HT1080 (cell line): ENCODE measurements at regions not wholly inside any gene's neighbourhood (a gene's known extent, or its start where the extent isn't known, plus 50 kb on each side); places are given as distances from the start of the nearest gene placed in this dataset.
A peak's percentile ranks its signal among the peaks of the same experiment; 100 is the strongest.

Experiments
- DNase-seq: peaks from one replicate; pipeline ENCODE4 v3.0.0-alpha.2; 2015; ENCODE audit warnings: low read depth

DNA sequence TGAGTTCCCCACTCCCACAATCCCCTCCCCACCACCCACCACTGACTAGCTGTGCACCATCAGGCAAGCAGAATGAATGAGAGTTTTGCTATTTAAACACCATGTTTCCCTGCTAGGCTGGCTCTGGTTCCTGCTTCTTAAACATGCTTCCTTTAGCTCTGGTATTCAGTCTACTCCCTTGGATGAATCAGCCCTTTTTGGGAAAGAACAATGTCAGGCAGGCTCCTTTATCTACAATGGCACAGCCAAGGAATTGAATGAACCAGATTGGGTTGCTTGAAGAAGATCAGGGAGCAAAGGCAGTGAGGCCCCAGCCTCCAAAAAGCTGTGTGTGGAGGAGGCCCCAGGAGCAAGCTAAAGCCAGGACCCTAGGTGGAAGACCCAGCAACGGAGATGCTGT is 92.9 kb upstream of the ISX start:
- no peak for DNase-seq

GRCh38 chr22:34973926-34974325 is 92.0 kb upstream of the ISX start:
- no peak for DNase-seq

DNA sequence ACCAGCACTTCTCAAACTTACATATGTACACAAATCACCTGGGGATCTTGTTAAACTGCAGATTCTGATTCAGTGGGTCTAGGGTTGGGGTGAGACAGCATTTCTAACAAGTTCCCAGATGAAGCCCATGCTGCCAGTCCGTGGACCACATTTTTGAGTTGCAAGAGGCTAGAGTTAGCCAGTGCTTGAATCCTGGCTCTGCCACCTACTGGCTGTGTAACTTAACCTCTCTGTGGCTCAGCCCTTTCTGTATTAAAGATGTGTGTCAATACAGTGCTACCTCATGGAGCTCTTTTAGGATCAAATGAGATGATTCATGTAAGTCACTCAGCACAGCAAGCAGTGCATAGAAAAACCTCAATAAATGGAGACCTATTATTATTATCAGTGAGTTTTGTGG is 90.2 kb upstream of the ISX start:
- DNase-seq: peak; percentile 48

GRCh38 chr22:34976474-34976873 is 89.5 kb upstream of the ISX start:
- peak; percentile 32 for DNase-seq

DNA sequence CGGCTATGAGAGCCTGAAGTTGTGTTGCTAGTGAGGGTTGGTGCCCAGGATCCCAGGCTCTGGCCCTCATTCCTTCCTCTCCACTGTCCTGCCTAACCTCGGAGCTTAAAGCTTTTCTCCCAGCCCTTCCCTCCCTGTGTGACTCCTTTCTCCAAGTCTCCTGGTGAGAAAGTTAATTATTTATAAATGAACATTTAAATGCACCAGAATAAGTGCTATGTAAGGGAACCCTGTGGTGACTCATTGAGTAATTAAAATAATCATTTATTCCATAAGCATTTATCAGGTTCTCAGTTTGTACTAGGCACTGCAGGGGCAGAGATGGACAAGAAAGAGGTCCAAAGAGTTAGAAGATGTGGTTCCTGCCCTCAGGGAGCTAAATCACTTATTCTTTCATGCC is 89.1 kb upstream of the ISX start:
- no peak for DNase-seq

GRCh38 chr22:34986523-34986922 is 79.4 kb upstream of the ISX start:
- DNase-seq: no peak

DNA sequence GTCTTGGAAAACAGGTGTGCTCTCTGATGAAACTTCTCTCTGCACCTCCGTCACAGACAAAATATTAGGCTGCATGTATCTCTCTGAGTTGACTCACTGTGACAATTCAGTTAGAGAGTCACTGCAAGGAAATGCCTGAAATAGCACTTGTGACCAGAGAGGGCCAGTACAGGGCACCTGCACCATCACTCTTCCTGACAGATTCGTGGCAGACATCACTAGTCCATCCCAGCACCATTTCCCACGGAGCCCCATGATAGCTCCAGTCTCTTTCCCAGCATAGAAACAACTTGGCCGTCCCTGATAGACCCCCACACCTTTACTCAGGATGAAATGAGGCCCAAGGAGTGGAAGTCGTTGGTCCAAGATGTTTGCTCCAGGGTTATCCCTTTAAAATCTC is 73.3 kb upstream of the ISX start:
- peak; percentile 27 for DNase-seq

DNA sequence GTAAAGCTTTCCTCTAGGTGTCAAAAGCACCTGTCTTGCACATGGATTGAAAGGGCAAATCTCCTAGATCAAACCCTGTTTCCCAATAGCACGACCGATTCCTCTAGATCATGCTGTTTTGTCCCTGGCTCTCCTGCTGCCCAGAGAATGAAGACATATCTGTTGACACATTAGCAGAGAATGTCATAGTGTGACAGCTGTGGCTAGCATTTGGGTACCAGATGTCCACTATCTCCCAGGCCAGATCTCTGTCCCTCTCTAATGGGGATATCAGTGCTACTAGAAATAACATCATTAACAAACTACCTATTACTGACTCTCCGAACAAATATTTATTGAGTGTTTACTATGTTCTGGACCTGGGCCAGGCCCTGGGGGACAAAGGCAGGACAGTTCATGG is 72.4 kb upstream of the ISX start:
- DNase-seq: no peak

DNA sequence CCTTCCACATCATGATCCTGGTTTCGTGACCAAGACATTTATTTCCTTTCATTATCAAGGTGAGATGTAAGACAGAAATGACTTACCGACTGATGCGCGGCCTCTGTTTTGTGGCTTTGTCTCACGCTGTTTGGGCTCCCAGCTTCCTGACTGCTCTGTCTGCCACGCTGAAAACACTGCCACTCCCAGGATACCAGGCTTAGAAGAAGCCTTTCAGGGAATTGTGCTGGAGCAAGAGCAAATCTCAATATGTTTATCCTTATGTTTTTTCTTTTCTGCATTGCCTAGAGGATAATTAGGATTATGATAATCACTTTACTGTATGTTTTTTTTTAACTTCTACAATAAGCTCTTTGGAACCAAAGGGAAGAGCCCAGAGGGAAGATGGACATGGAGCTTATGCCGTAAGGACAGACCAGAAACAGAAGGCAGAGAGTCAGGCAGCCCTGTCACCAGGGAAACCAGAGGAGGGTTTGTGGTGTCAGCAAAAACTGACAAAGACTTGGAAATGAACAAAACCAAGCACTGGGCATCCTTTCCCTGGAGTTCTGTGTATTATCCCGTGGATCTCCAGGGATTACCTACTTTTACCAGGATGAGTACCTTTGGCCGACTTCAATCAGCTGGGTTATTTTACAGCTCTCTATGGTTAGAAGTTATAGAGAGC is 68.2 kb upstream of the ISX start:
- no peak for DNase-seq

- DNase-seq: no peak
Observed at GRCh38 chr22:34998921-34999320, 67.0 kb upstream of the ISX start.

- DNase-seq: no peak
Observed at GRCh38 chr22:35008213-35008612, 57.7 kb upstream of the ISX start.

DNA sequence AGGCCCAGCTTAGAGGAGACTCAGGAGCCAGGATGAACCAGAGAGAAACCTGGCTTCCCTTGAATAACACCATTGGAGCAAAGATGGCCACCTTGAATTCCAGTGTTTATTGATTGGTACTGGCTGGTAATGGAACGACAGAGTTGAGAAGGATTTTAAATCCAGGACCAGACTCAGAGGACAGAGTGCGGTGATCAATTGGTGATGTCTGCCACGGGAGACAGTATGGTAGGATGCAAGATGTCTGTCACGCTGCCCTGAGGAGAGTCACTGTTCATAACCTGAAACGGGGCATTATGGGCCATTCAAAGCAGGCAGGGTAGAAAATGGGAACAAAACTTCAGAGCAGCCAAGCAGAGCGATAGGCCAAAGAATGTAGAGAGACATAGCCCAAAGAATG is 55.4 kb upstream of the ISX start:
- no peak for DNase-seq

- no peak for DNase-seq
Observed at GRCh38 chr22:35014812-35015211, 51.1 kb upstream of the ISX start.
